K562 (cell line): ENCODE measurements at regions not wholly inside any gene's neighbourhood (a gene's known extent, or its start where the extent isn't known, plus 50 kb on each side); places are given as distances from the start of the nearest gene placed in this dataset.

Experiments used
- ATAC-seq: fragments of 200-7000 bp; cut with Tn5 transposase; 3 replicates; pipeline ENCODE4 v1.9.1; 2020; ENCODE audit warnings: moderate library complexity
- BruUV-seq: library from RNA; stranded (reverse); fragments of 400-500 nt; replicated peaks from 2 replicates; lab custom pipeline; 2021; lab: Mats Ljungman, UMichigan
- CTCF ChIA-PET: fragments of 300-600 bp; formaldehyde crosslinking; extraction: SDS; loops from one replicate; lab custom pipeline; 2021; ENCODE audit warnings: low intra/inter-chr PET ratio; lab: Yijun Ruan, JAX
- POLR2A ChIA-PET: fragments of 300-600, 350-650 bp; sonication (Branson Sonifier 250); formaldehyde crosslinking; extraction: SDS; loops from one replicate; lab custom pipeline; 2021; ENCODE audit warnings: antibody characterized with exemption, inconsistent platforms; lab: Yijun Ruan, JAX
- DNase-seq, 4 experiments: peaks; one replicate each; pipeline versions ENCODE4 v3.0.0 to v3.0.0-alpha.2; 2011 to 2018; ENCODE audit warnings: low spot score in 3 of 4, mixed read lengths in 3 of 4; ENCODE audit errors: extremely low read depth in 1 of 4
- FAIRE-seq: peaks from 2 replicates; lab custom pipeline; 2011; peaks lifted over from hg19 to GRCh38; lab: Jason Lieb, UNC
- H2AFZ ChIP-seq: 2 replicates; pipeline ENCODE4 v1.6.0; 2011; ENCODE audit warnings: low read depth, low read length, control low read depth, inconsistent platforms
- H3K27ac ChIP-seq: fragments of 200-600 bp; 3 replicates; pipeline ENCODE4 v1.8.0; 2011; ENCODE audit warnings: low read depth, mild to moderate bottlenecking, control low read depth, inconsistent platforms, low read length, moderate library complexity, mixed read lengths; ENCODE audit errors: extremely low read depth
- H3K27me3 ChIP-seq, 2 experiments: fragments of 300-600 bp in 1 of 2; 2 replicates in 1 of 2; 3 replicates in 1 of 2; pipeline versions ENCODE4 v1.6.0 to v1.8.0; 2011; ENCODE audit warnings: inconsistent platforms in 2 of 2, low read length in 2 of 2, mild to moderate bottlenecking in 1 of 2, mixed read lengths in 1 of 2, moderate library complexity in 1 of 2; ENCODE audit not compliant: control insufficient read depth in 2 of 2, insufficient read depth in 2 of 2
- H3K36me3 ChIP-seq: fragments of 300-600 bp; 3 replicates; pipeline ENCODE4 v1.8.0; 2011; ENCODE audit warnings: mild to moderate bottlenecking, low read length, inconsistent platforms; ENCODE audit not compliant: control insufficient read depth, insufficient read depth
- H3K4me1 ChIP-seq, 2 experiments: fragments of 200-600 bp in 1 of 2; replicated peaks in 1 of 2; 2 replicates in 1 of 2; 3 replicates in 1 of 2; pipeline versions ENCODE4 v1.5.1 to v1.8.0; 2011; ENCODE audit warnings: inconsistent platforms in 2 of 2, low read length in 2 of 2, mild to moderate bottlenecking in 1 of 2, mixed read lengths in 1 of 2, moderate library complexity in 1 of 2; ENCODE audit not compliant: control insufficient read depth in 2 of 2, insufficient read depth in 2 of 2
- H3K4me2 ChIP-seq: 2 replicates; pipeline ENCODE4 v1.6.1; 2011; ENCODE audit warnings: low read length, control low read depth, inconsistent platforms, mixed read lengths; ENCODE audit not compliant: insufficient read depth
- H3K4me3 ChIP-seq: fragments of 200-600 bp; sonication (generic), shearing (Covaris generic); 2 replicates; pipeline ENCODE4 v1.5.1; 2016; ENCODE audit warnings: control low read depth, inconsistent platforms
- H3K79me2 ChIP-seq: fragments of 200-600 bp; 3 replicates; pipeline ENCODE4 v1.8.0; 2011; ENCODE audit warnings: low read length, inconsistent platforms; ENCODE audit not compliant: control insufficient read depth, insufficient read depth
- H3K9ac ChIP-seq, 2 experiments: 2 replicates each; pipeline versions ENCODE4 v1.6.0 to v1.6.1; 2011; ENCODE audit warnings: low read depth in 2 of 2, low read length in 2 of 2, control low read depth in 1 of 2, inconsistent platforms in 1 of 2, mild to moderate bottlenecking in 1 of 2, mixed read lengths in 1 of 2; ENCODE audit not compliant: insufficient read depth in 1 of 2
- H3K9me1 ChIP-seq: one replicate; pipeline ENCODE4 v1.6.0; 2011; ENCODE audit warnings: inconsistent platforms, mild to moderate bottlenecking, low read length, moderate library complexity; ENCODE audit not compliant: control insufficient read depth, insufficient read depth
- H3K9me3 ChIP-seq: replicated peaks from 2 replicates; pipeline ENCODE4 v1.5.1; 2011; ENCODE audit warnings: low read depth, low read length, inconsistent platforms; ENCODE audit not compliant: control insufficient read depth, insufficient read depth
- H4K20me1 ChIP-seq: replicated peaks from 2 replicates; pipeline ENCODE4 v1.6.1; 2011; ENCODE audit warnings: low read length, inconsistent platforms, mixed read lengths; ENCODE audit not compliant: control insufficient read depth, insufficient read depth
- CAMTA2 ChIP-seq: fragments of 250-450 bp; sonication (Bioruptor Pico); conservative IDR thresholded peaks from 2 replicates; pipeline ENCODE4 v1.5.1; 2022
- CBX8 ChIP-seq: fragments of 200-600 bp; sonication (generic); IDR thresholded peaks from 2 replicates; pipeline ENCODE4 v1.6.1; 2012; ENCODE audit warnings: borderline replicate concordance, mixed run types, low read depth, mild to moderate bottlenecking, moderate library complexity, mixed read lengths, low read length, control low read depth, inconsistent platforms; ENCODE audit not compliant: poor library complexity, severe bottlenecking; ENCODE audit errors: extremely low read depth
- CEBPG ChIP-seq, 3 experiments: fragments of 200-800 bp in 1 of 3; sonication (Bioruptor generic) in 1 of 3; sonication (generic) in 1 of 3; formaldehyde crosslinking in 1 of 3; IDR thresholded peaks in 2 of 3; conservative IDR thresholded peaks in 1 of 3; 2 replicates each; pipeline versions ENCODE4 v1.6.1 to v1.8.0; 2016 to 2022; ENCODE audit warnings: missing compliant biosample characterization in 2 of 3, missing genetic modification characterization in 2 of 3, mild to moderate bottlenecking in 1 of 3, missing genetic modification reagents in 1 of 3
- CXXC5 ChIP-seq: fragments of 250-450 bp; sonication (Bioruptor Pico); IDR thresholded peaks from 2 replicates; pipeline ENCODE4 v1.8.0; 2022; ENCODE audit warnings: inconsistent platforms, mild to moderate bottlenecking, moderate library complexity
- GTF2B ChIP-seq: IDR thresholded peaks from 2 replicates; pipeline ENCODE4 v1.6.1; 2011; ENCODE audit not compliant: insufficient read length; ENCODE audit errors: extremely low read depth
- HOXB6 ChIP-seq: fragments of 250-450 bp; sonication (Bioruptor Pico); IDR thresholded peaks from 2 replicates; pipeline ENCODE4 v1.5.1; 2022; ENCODE audit warnings: mild to moderate bottlenecking, borderline replicate concordance
- PBX2 ChIP-seq, 2 experiments: IDR thresholded peaks in 1 of 2; conservative IDR thresholded peaks in 1 of 2; 2 replicates each; pipeline ENCODE4 v1.6.1; 2016; ENCODE audit warnings: low read depth in 2 of 2, mild to moderate bottlenecking in 1 of 2, missing compliant biosample characterization in 1 of 2, missing genetic modification characterization in 1 of 2, moderate library complexity in 1 of 2
- RNF219 ChIP-seq: fragments of 250-450 bp; sonication (Bioruptor Pico); IDR thresholded peaks from 2 replicates; pipeline ENCODE4 v1.5.0; 2022; ENCODE audit warnings: mild to moderate bottlenecking
- SRSF9 ChIP-seq: fragments of 200-400 bp; formaldehyde crosslinking; IDR thresholded peaks from 2 replicates; pipeline ENCODE4 v1.6.1; 2017; ENCODE audit warnings: low read depth, low read length, borderline replicate concordance
- TCF3 ChIP-seq: sonication (generic); formaldehyde crosslinking; IDR thresholded peaks from 2 replicates; pipeline ENCODE4 v1.4.0; 2020; ENCODE audit warnings: mild to moderate bottlenecking, missing genetic modification reagents
- TRIM24 ChIP-seq, 2 experiments: fragments of 450-650 bp; IDR thresholded peaks; 2 replicates each; pipeline ENCODE4 v1.6.1; 2016
- ZC3H11A ChIP-seq: IDR thresholded peaks from 2 replicates; pipeline ENCODE4 v1.6.1; 2012; ENCODE audit warnings: low read depth, low read length, improper control_type of control experiment
- ZNF311 ChIP-seq: fragments of 250-450 bp; sonication (Bioruptor Pico); IDR thresholded peaks from 2 replicates; pipeline ENCODE4 v1.4.0; 2020; ENCODE audit warnings: mild to moderate bottlenecking, moderate library complexity
- WGBS: fragments of 100-300 bp; shearing (Covaris generic); methylation state at CpG from one replicate; pipeline ENCODE4 v1.1.6; 2016; ENCODE audit warnings: low coverage, mixed read lengths; ENCODE audit not compliant: insufficient coverage; ENCODE audit errors: missing lambda C conversion rate; 5-methylcytosine and 5-hydroxymethylcytosine counted together
- in situ Hi-C: fragments of 300-500 bp; cut with MboI; formaldehyde crosslinking; loops from 4 replicates; pipeline ENCODE4 v1.15.0; 2018; ENCODE audit warnings: inconsistent platforms, mixed read lengths
- intact Hi-C: fragments of 100-400 bp; cut with micrococcal nuclease; formaldehyde crosslinking; loops from 2 replicates; pipeline ENCODE4 v1.14.2; 2022

GRCh38 chr10:78774614-78774998 lies 294.2 kb upstream of the ZMIZ1 start:
- WGBS: 3% methylated on average over 6 of the region's 6 CpGs
- ChIA-PET CTCF (no interaction called here), POLR2A (no interaction called here)
- no peak overlapping the region for H2AFZ ChIP-seq
- BruUV-seq: no TSS peak
- H3K27ac ChIP-seq: no peak overlapping the region
- no peak overlapping the region for H3K9ac ChIP-seq
- no peak for TF ChIP-seq ZNF311 (CRISPR knock-in tag)
- TF ChIP-seq GTF2B: no peak
- TF ChIP-seq PBX2 (CRISPR knock-in tag; IDR thresholded peaks at IDR 0.05; ENCODE audit: low read depth): no peak
- no peak for TF ChIP-seq PBX2 (tag; conservative IDR thresholded peaks at IDR 0.05; ENCODE audit: low read depth)
- TF ChIP-seq SRSF9: no peak
- TF ChIP-seq CXXC5 (CRISPR knock-in tag): no peak
- no peak for TF ChIP-seq CBX8
- TF ChIP-seq CEBPG (CRISPR knock-in tag; IDR thresholded peaks at IDR 0.05): no peak
- no peak for TF ChIP-seq CEBPG (tag; conservative IDR thresholded peaks at IDR 0.05 in 1 of 2, IDR thresholded peaks at IDR 0.05 in 1 of 2)
- TF ChIP-seq ZC3H11A: no peak
- no peak for TF ChIP-seq HOXB6 (CRISPR knock-in tag)
- no peak for TF ChIP-seq TRIM24 (IDR thresholded peaks at IDR 0.05)
- no peak for TF ChIP-seq RNF219 (CRISPR knock-in tag)
- TF ChIP-seq CAMTA2 (CRISPR knock-in tag): no peak
- no peak for TF ChIP-seq TCF3
- no peaks in the 10 kb centered on the region for H3K9me3 ChIP-seq
- H3K79me2 ChIP-seq: no peaks in the 10 kb centered on the region
- intact Hi-C loops (no loop called here), in situ Hi-C loops (no loop called here)
- no peaks in the 10 kb centered on the region for H3K36me3 ChIP-seq
- no peak for DNase-seq
- FAIRE-seq: no peak
- no peak for ATAC-seq
- H3K9me1 ChIP-seq: no peaks in the 10 kb centered on the region
- H3K4me3 ChIP-seq: no peak overlapping the region
- H3K27me3 ChIP-seq: peaks cover 13 to 59% of the 10 kb centered on the region in 2 experiments
- no peaks in the 10 kb centered on the region for H3K4me1 ChIP-seq
- no peak overlapping the region for H3K4me2 ChIP-seq
- peaks cover 3% of the 10 kb centered on the region for H4K20me1 ChIP-seq
